Stomach (tissue), 8 donors: ENCODE measurements at regions not wholly inside any gene's neighbourhood (a gene's known extent, or its start where the extent isn't known, plus 50 kb on each side); places are given as distances from the start of the nearest gene placed in this dataset.

Experiments used
- DNase-seq, 2 donors: peaks; one replicate each; pipeline versions ENCODE4 v3.0.0 to v3.0.0-alpha.2; 2013 to 2019
- H3K27ac ChIP-seq, 5 donors: fragments of 200-600 bp in 4 of 5; sonication (generic) in 4 of 5; one replicate each; pipeline ENCODE4 v1.5.1; 2013 to 2019; ENCODE audit warnings: mild to moderate bottlenecking in 1 of 5, moderate library complexity in 1 of 5
- H3K27me3 ChIP-seq, 3 donors: fragments of 200-600 bp; sonication (generic); one replicate each; pipeline ENCODE4 v1.5.1; 2017 to 2019; ENCODE audit warnings: mixed run types in 1 of 3
- H3K36me3 ChIP-seq, 4 donors: fragments of 200-600 bp; sonication (generic); 1 replicate in 3 of 4; 2 replicates in 1 of 4; pipeline ENCODE4 v1.5.1; 2016 to 2019
- H3K4me1 ChIP-seq, 4 donors: fragments of 200-600 bp; sonication (generic); one replicate each; pipeline ENCODE4 v1.5.1; 2016 to 2019
- H3K4me3 ChIP-seq, 4 donors: fragments of 200-600 bp; sonication (generic) in 3 of 4; one replicate each; pipeline ENCODE4 v1.5.1; 2016 to 2019; ENCODE audit warnings: mild to moderate bottlenecking in 1 of 4
- H3K9me3 ChIP-seq, 4 donors: fragments of 200-600 bp; sonication (generic); one replicate each; pipeline ENCODE4 v1.5.1; 2016 to 2019
- CTCF ChIP-seq, 7 experiments: fragments of 450-650 bp in 4 of 7; fragments of 200-600 bp in 3 of 7; sonication (generic) in 3 of 7; IDR thresholded peaks; one replicate each; pipeline ENCODE4 v1.5.1; 2016 to 2019; ENCODE audit warnings: antibody characterized with exemption in 7 of 7, control low read depth in 2 of 7, mild to moderate bottlenecking in 1 of 7
- EP300 ChIP-seq: sonication (generic); formaldehyde crosslinking; IDR thresholded peaks from one replicate; pipeline ENCODE4 v1.6.1; 2017; ENCODE audit warnings: antibody characterized with exemption
- POLR2A ChIP-seq, 4 donors: fragments of 450-650 bp; IDR thresholded peaks; one replicate each; pipeline ENCODE4 v1.6.1; 2016; ENCODE audit warnings: antibody characterized with exemption in 4 of 4, control low read depth in 2 of 4, mild to moderate bottlenecking in 1 of 4, moderate library complexity in 1 of 4
- POLR2AphosphoS5 ChIP-seq, 3 donors: sonication (generic); formaldehyde crosslinking; IDR thresholded peaks; one replicate each; pipeline ENCODE4 v1.6.1; 2016; ENCODE audit warnings: antibody characterized with exemption in 3 of 3
- WGBS, 5 donors: extraction: QIAGEN DNeasy Blood & Tissue Kit in 3 of 5; methylation state at CpG; one replicate each; pipeline versions ENCODE4 v1.1.5 to v1.1.7; 2013 to 2018; 5-methylcytosine and 5-hydroxymethylcytosine counted together
- intact Hi-C: fragments of 100-400 bp; cut with DNase I; formaldehyde crosslinking; loops from one replicate; pipeline ENCODE4 v1.15.1; 2023; ENCODE audit warnings: low total_unique reads
- donor health status: healthy with polysubstance abuse.
- donor health status: Bipolar disorder and iron deficiency.
- donor health status: healthy.

- no peak for DNase-seq
- no peak overlapping the region for H3K27ac ChIP-seq
- H3K36me3 ChIP-seq: no peaks in the 10 kb centered on the region
- no peak overlapping the region for H3K4me3 ChIP-seq
- no peaks in the 10 kb centered on the region for H3K4me1 ChIP-seq
- H3K27me3 ChIP-seq: no peaks in the 10 kb centered on the region
- TF ChIP-seq CTCF (IDR thresholded peaks at IDR 0.05): no peak
- no peak for TF ChIP-seq POLR2AphosphoS5 (IDR thresholded peaks at IDR 0.05)
- no peak for TF ChIP-seq EP300
- no peak for TF ChIP-seq POLR2A (IDR thresholded peaks at IDR 0.05)
- intact Hi-C loops: no loop called here
- H3K9me3 ChIP-seq: no peaks in the 10 kb centered on the region
- WGBS, 5 donors: 72 to 92% (median 79%) methylated on average over 1 of the region's 1 CpG
Observed at GRCh38 chr3:187448674-187449073, 80.5 kb downstream of the RTP4 start.

GRCh38 chr3:187447737-187448136 lies 79.6 kb downstream of the RTP4 start:
- H3K36me3 ChIP-seq: no peaks in the 10 kb centered on the region
- intact Hi-C loops: no loop called here
- H3K4me3 ChIP-seq: no peak overlapping the region
- no peak for DNase-seq
- TF ChIP-seq POLR2A (IDR thresholded peaks at IDR 0.05) (no peak), POLR2AphosphoS5 (IDR thresholded peaks at IDR 0.05) (no peak), CTCF (IDR thresholded peaks at IDR 0.05) (no peak), EP300 (no peak)
- H3K9me3 ChIP-seq: no peaks in the 10 kb centered on the region
- H3K4me1 ChIP-seq: no peaks in the 10 kb centered on the region
- WGBS, 5 donors: 67 to 98% (median 94%) methylated on average over 3 of the region's 3 CpGs
- no peaks in the 10 kb centered on the region for H3K27me3 ChIP-seq
- H3K27ac ChIP-seq: no peak overlapping the region

GRCh38 chr3:187445356-187445755 lies 77.2 kb downstream of the RTP4 start:
- no peak for TF ChIP-seq POLR2AphosphoS5 (IDR thresholded peaks at IDR 0.05)
- TF ChIP-seq POLR2A (IDR thresholded peaks at IDR 0.05): no peak
- no peak for TF ChIP-seq EP300
- no peak for TF ChIP-seq CTCF (IDR thresholded peaks at IDR 0.05)
- Histone ChIP-seq H3K9me3 (no peaks in the 10 kb centered on the region), H3K36me3 (no peaks in the 10 kb centered on the region), H3K4me1 (no peaks in the 10 kb centered on the region), H3K27ac (no peak overlapping the region), H3K27me3 (no peaks in the 10 kb centered on the region), H3K4me3 (no peak overlapping the region)
- WGBS, 5 donors: 16 to 72% (median 41%) methylated on average over 2 of the region's 2 CpGs
- DNase-seq: peak in 1 of 2 donors; percentile 9
- intact Hi-C loops: no loop called here

GRCh38 chr3:187434524-187434923 lies 66.3 kb downstream of the RTP4 start:
- Histone ChIP-seq H3K27me3 (no peaks in the 10 kb centered on the region), H3K9me3 (no peaks in the 10 kb centered on the region), H3K4me3 (no peak overlapping the region), H3K4me1 (no peaks in the 10 kb centered on the region), H3K36me3 (no peaks in the 10 kb centered on the region), H3K27ac (no peak overlapping the region)
- DNase-seq: no peak
- TF ChIP-seq CTCF (IDR thresholded peaks at IDR 0.05) (no peak), POLR2AphosphoS5 (IDR thresholded peaks at IDR 0.05) (no peak), EP300 (no peak), POLR2A (IDR thresholded peaks at IDR 0.05) (no peak)
- intact Hi-C loops: no loop called here
- 34 to 58% (median 42%) methylated on average over 2 of the region's 2 CpGs for WGBS, 5 donors
